ENCODE measurements at regions not wholly inside any gene's neighbourhood (a gene's known extent, or its start where the extent isn't known, plus 50 kb on each side); places are given as distances from the start of the nearest gene placed in this dataset.

DNA sequence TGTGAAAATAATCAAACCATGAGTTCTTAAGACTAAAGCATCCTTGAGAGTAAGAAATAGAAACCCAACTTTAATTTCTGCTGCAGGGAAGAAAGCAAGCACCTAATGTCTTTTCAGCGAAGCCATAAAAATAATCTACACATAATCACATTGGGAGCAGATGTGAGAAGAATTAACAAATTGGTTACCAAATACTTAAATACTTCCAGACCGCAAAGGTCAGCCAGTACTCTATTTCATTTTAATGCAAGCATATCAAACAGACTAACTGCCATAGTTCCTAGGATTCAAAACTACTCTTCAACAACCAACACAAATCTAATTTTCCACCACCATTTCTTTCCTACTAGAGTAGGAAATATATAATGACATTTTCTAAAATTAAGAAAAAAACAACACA is 144.8 kb upstream of the SLIT2 start:
- no peak for TF ChIP-seq CTCF (IDR thresholded peaks at IDR 0.05; ENCODE audit: low read depth, low read length, poor library complexity, severe bottlenecking)
- TF ChIP-seq EZH2phosphoT487 (IDR thresholded peaks at IDR 0.05; ENCODE audit: borderline replicate concordance, low read length): no peak
- H3K36me3 ChIP-seq (ENCODE audit: control insufficient read depth, low read length): no peaks in the 10 kb centered on the region
- no peaks in the 10 kb centered on the region for H3K79me2 ChIP-seq (ENCODE audit: control insufficient read depth, low read length)
- H4K20me1 ChIP-seq (ENCODE audit: control insufficient read depth, insufficient read depth, low read depth, low read length): no peaks in the 10 kb centered on the region
- H3K9me3 ChIP-seq (ENCODE audit: control insufficient read depth, insufficient read depth, low read length): no peaks in the 10 kb centered on the region
- no peak overlapping the region for H3K4me3 ChIP-seq (ENCODE audit: low read length)
- H3F3A ChIP-seq (ENCODE audit: control insufficient read depth, insufficient read depth): no peaks in the 10 kb centered on the region
- H3K4me1 ChIP-seq (ENCODE audit: control insufficient read depth, low read length): no peaks in the 10 kb centered on the region
- no peak overlapping the region for H3K27ac ChIP-seq (ENCODE audit: low read depth, low read length)
- H3K27me3 ChIP-seq (ENCODE audit: control insufficient read depth, low read length): no peaks in the 10 kb centered on the region
- no peaks in the 10 kb centered on the region for H3K9me2 ChIP-seq (replicated peaks; ENCODE audit: control insufficient read depth, low read length)
- no peak overlapping the region for H3K4me2 ChIP-seq (ENCODE audit: low read length)

DNA sequence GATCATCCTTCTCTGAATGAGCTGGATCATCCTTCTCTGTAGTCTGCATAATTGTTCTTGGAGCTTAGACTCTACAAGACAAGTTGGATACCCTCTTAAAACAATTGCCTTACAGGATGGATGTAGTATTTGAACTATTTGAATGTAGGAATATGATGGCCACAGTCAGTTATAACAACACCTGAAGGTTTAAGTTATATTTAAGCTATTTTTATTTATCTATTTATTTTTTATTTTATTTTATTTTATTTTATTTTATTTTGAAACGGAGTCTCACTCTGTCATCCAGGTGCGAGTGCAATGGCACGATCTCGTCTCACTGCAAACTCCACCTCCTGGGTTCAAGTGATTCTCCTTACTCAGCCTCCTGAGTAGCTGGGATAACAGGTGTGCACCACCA is 149.9 kb upstream of the SLIT2 start:
- H3K4me1 ChIP-seq (ENCODE audit: control insufficient read depth, low read length): no peaks in the 10 kb centered on the region
- H3F3A ChIP-seq (ENCODE audit: control insufficient read depth, insufficient read depth): no peaks in the 10 kb centered on the region
- H3K9me2 ChIP-seq (replicated peaks; ENCODE audit: control insufficient read depth, low read length): no peaks in the 10 kb centered on the region
- H3K4me3 ChIP-seq (ENCODE audit: low read length): no peak overlapping the region
- no peak overlapping the region for H3K4me2 ChIP-seq (ENCODE audit: low read length)
- H3K27me3 ChIP-seq (ENCODE audit: control insufficient read depth, low read length): no peaks in the 10 kb centered on the region
- H3K79me2 ChIP-seq (ENCODE audit: control insufficient read depth, low read length): no peaks in the 10 kb centered on the region
- H3K9me3 ChIP-seq (ENCODE audit: control insufficient read depth, insufficient read depth, low read length): no peaks in the 10 kb centered on the region
- H3K27ac ChIP-seq (ENCODE audit: low read depth, low read length): no peak overlapping the region
- no peaks in the 10 kb centered on the region for H3K36me3 ChIP-seq (ENCODE audit: control insufficient read depth, low read length)
- no peaks in the 10 kb centered on the region for H4K20me1 ChIP-seq (ENCODE audit: control insufficient read depth, insufficient read depth, low read depth, low read length)
- TF ChIP-seq CTCF (IDR thresholded peaks at IDR 0.05; ENCODE audit: low read depth, low read length, poor library complexity, severe bottlenecking) (no peak), EZH2phosphoT487 (IDR thresholded peaks at IDR 0.05; ENCODE audit: borderline replicate concordance, low read length) (no peak)

GRCh38 chr4:20096911-20097310 is 154.8 kb upstream of the SLIT2 start:
- Histone ChIP-seq H3K27me3 (ENCODE audit: control insufficient read depth, low read length) (no peaks in the 10 kb centered on the region), H3K9me2 (replicated peaks; ENCODE audit: control insufficient read depth, low read length) (no peaks in the 10 kb centered on the region), H3K27ac (ENCODE audit: low read depth, low read length) (no peak overlapping the region), H3K36me3 (ENCODE audit: control insufficient read depth, low read length) (no peaks in the 10 kb centered on the region), H3K4me2 (ENCODE audit: low read length) (no peak overlapping the region), H3F3A (ENCODE audit: control insufficient read depth, insufficient read depth) (no peaks in the 10 kb centered on the region), H3K4me1 (ENCODE audit: control insufficient read depth, low read length) (no peaks in the 10 kb centered on the region), H3K4me3 (ENCODE audit: low read length) (no peak overlapping the region), H3K9me3 (ENCODE audit: control insufficient read depth, insufficient read depth, low read length) (no peaks in the 10 kb centered on the region), H3K79me2 (ENCODE audit: control insufficient read depth, low read length) (no peaks in the 10 kb centered on the region), H4K20me1 (ENCODE audit: control insufficient read depth, insufficient read depth, low read depth, low read length) (no peaks in the 10 kb centered on the region)
- TF ChIP-seq CTCF (IDR thresholded peaks at IDR 0.05; ENCODE audit: low read depth, low read length, poor library complexity, severe bottlenecking) (no peak), EZH2phosphoT487 (IDR thresholded peaks at IDR 0.05; ENCODE audit: borderline replicate concordance, low read length) (no peak)

Measured in DOHH2 (cell line).